Cardiac septum (tissue), 1 donor: ENCODE measurements at regions not wholly inside any gene's neighbourhood (a gene's known extent, or its start where the extent isn't known, plus 50 kb on each side); places are given as distances from the start of the nearest gene placed in this dataset.

Source experiments
- DNase-seq: peaks from one replicate; pipeline ENCODE4 v3.0.0-alpha.2; 2020; ENCODE audit warnings: low spot score
- intact Hi-C: fragments of 100-400 bp; cut with DNase I; formaldehyde crosslinking; loops from one replicate; pipeline ENCODE4 v1.14.0; 2022
- donor health status: DM: no; HTN: no; CAD: no.

DNA sequence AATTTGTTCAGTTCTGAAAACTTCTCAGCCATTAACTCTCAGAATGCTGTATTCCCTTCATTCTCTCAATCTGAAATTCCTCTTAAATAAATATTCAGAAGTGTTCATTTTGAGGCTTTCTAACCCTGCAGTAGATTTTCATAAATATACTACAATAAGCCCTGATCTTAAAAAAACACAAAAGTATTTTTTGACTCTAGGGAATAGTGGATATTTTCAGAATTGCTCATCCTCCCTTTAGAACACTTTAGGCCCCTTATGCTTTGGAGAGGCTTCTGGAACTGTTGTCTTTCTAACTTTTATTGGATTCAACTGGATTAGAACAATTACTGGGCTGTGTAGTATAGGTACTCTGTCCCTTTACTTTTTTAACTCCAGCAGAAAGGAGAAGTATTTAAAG, 1662.6 kb upstream of the MIR17HG start:
- intact Hi-C loops: no loop called here
- no peak for DNase-seq

DNA sequence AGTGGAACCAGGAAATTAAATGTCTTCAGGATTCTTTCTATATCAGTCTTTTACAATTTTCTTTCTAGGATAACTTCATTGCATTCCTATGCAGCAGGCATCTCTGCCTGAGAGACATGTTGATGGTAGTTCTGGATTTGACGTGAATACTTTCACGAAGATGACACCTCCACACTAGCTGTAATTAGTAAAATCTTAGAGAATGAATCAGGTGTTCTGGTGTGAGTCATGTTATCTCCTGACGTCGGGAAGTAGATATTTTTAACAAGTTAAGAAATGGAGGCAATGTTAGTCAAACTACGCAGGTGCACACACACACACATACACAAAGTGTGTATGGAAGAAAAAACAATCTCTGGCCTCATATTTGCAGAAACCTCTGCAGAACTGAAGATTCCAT, 1661.3 kb upstream of the MIR17HG start:
- intact Hi-C loops: no loop called here
- DNase-seq: no peak

DNA sequence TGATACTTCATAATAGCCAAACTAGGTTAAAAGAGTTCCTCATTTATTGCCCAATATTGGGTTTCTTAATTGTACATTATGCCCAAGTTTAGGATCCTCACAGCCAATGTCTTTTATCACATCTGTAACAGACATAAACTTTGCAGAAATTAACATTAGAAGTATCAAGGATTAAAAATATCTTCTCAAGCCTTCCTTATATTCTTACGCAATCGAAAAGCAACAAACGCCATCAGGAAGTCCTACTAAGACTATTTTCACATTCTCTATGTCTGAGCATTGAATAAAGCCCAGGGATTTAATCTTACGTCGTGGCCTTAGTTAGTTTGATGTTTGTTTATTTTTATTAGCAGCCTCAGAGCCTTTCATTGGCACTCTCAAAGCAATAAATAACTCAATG, 1660.4 kb upstream of the MIR17HG start:
- intact Hi-C loops: no loop called here
- no peak for DNase-seq

DNA sequence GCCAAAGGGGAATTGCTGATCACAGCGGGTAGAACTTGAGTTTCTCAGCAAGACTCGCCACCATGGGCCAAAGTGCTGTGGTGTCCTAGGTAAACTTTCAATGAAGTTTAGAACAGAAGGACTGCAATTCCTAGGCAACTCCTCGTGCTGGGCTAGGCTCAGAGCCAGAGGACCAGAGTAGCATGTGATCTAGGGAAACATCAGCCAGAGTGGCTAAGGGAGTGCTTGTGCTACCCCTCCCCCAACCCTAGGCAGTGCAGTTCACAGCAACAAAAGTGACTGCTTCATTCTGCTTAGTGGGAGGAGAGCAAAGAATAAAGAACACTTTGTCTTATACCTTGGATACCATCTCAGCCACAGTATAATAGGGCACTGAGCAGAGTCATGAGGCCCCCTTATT, 1658.6 kb upstream of the MIR17HG start:
- DNase-seq: no peak
- intact Hi-C loops: no loop called here

DNA sequence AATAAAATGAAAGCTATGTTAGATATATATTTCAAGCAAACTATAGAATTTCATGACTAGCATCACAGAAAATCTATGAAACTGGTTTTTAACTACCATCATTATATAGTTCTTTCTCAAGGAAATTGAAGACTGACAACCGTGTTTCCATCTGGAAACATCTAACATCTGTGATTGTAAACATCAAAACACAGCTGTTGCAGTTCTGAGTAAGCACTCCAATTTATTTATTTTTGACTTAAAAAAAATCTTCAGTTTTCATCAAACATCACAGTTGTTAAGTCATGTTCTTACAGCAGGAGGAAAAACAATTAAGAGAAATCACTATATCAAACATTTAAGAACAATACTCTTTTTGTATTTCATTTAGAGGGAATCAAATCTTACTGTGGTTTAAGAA, 1653.0 kb upstream of the MIR17HG start:
- intact Hi-C loops: no loop called here
- DNase-seq: no peak

DNA sequence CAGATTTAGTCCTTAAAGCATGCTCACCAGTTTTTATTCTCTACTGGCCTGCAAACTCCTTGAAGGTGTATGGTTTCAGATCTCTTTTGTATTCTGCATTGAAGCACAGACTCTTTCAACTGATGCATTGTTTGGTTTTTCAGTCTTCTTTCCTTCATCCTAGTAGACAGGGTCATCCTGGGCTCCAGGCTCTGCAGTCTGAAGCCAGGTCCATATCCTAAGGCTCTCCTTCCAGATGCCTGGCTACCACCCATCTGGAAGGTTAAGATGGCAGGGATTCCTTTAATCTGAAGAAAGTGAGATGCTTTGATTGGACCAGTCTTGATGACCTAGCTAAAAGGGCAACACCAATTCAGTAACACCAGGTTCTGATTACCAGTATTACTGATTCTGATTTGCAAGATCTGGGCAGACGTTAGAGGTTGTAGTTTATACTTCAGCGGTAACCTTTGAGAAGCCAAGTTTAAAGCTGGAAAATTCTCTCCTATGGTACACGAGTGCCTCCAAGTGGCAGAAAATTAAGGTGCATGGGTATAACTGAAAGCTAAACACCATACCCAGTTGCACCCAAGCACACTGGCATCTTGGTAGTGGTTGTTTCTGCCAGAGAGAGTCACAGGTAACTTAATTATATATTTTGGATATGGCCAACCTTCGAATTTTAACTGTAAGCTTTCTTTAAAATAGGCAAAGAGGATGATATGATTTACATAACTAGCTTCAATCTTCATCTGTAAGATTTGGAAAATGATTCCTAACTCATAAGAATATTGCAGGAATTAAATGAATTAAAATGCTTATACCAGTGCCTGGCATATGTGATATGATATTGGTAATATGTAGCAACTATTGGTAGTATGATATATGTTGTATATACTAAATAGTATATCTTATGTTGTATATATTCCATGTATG, 1651.9 kb upstream of the MIR17HG start:
- intact Hi-C loops: no loop called here
- DNase-seq: no peak

DNA sequence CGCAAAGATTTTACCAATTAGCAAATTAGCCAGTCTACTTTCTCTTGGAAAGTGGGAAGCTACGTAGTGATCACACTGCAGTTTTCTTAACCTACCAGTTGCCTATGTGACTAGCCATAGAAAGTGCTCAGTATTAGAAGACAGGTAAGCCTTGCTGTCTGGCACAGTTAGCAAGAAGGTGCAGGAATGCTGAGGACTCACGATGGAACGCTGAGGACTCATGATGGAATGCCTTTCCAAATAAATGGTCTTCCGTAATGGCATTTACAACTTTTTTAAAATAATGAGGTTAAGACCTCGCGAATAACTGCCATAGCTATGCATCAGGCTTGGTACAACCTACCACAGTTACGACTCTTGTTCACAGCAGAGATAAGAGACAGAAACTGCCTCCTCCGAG, 1645.6 kb upstream of the MIR17HG start:
- no peak for DNase-seq
- intact Hi-C loops: no loop called here

DNA sequence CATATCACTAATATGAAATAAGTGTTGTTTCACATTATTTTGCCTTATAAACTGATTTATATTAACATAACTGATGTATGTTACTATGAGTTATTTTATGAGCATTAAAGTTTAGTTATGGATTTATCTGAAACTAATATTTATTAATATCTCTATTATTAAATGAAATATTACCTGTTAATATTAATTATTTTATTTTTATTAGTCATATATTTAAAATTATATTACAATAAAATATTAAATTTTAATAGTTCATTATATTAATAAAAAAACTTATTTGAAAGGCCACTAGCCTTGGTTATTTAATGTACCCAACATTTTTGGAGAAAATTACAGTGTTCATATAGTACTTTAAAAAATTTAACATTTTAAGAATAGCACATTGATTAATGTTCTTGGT, 1643.4 kb upstream of the MIR17HG start:
- intact Hi-C loops: no loop called here
- DNase-seq: no peak

DNA sequence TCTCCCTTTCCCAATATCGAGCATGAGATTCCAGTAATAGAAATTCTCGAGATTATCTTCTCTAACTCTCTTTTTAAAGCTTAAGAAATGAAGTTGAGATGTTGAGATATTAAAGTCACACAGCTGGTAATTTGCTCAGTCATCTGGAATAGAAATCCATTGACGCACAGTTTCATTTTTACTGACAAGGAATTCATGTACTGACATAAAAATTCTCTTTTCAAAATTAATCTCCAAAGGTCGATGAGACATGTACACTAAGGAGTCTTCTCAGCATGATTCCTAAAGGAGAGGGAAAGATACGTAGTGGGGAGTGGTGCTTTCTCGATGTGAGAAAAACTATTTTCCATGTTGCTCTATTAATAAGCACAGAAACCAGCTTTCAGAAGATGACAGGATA, 1639.5 kb upstream of the MIR17HG start:
- no peak for DNase-seq
- intact Hi-C loops: no loop called here

DNA sequence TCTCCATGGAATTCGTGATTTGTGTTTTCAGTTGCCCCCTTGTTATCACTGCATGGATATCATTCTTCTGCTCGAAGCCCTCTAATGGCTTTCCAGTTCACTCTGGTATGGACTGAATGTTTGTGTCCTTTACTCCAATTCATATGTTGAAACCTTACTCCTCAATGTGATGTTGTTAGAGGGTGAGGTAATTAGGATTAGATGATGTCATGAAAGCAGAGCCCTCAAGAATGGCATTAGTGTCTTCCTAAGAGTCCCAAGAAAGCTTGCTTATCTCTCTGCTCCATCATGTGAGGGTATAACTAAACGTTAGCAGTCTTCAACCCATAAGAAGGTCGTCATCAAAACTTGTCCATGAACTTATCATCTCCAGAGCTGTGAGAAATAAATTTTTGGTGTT, 1626.3 kb upstream of the MIR17HG start:
- DNase-seq: no peak
- intact Hi-C loops: no loop called here

DNA sequence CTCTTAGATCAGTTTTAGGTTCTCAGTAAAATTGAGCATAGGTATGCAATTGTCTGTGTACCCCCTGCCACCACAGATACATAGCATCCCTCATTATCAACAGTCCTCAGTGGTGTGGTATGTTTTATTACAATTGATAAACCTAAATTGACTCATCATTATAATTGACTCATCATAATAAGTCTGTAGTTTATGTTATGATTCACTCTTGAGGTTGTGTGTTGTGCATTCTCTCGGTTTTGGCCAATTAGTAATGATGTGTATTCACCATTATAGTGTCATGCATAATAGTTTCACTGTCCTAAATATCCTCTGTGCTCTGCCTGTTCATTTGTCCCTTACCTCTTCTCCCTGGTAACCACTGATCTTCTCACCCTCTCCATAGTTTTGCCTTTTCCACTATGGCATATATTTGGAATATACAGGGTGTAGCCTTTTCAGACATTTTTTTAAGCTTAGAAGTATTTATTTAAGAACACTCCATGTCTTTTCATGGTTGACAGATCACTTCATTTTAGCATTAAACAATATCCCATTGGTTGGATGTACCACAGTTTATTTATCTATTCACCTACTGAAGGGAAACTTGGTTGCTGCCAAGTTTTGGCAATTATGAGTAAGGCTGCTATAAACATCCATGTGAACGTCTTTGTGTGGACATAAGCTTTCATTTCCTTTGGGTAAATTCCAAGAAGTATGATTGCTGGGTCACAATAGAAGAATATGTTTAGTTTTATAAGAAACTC, 1620.6 kb upstream of the MIR17HG start:
- intact Hi-C loops: no loop called here
- DNase-seq: no peak

DNA sequence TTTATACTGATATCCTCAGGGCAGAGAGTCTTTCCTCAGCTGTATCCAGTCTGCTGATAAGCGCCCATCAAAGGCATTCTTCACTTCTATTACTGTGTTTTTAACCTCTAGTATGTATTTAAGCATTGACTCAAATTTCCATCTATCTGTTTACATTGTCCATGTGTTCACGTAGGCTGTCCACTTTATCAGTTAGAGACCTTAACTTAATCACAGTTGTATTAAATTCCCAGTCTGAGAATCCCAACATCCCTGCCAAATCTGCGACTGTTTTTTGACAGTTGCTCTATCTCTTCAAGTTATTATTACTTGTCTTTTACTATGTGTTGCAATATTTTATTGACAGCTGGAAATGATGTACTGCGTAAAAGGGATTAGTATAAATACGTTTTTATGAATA, 1613.7 kb upstream of the MIR17HG start:
- no peak for DNase-seq

DNA sequence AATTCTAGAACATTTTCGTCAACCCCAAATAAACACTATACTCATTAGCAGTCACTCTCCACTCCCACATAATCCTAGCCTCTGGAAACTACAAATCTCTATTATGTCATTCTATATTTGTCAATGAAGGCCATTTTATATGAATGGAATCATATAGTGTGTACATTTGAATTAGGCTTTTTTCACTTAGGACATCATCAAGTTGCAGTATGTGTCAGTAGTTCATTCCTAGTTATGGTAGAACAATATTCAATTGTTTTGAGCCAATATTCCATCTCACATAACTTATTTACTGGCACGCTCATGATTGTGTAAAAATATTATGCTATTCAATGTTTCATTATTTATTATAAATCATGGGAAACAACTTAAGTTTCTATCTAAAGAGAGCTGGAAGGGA, 1610.4 kb upstream of the MIR17HG start:
- DNase-seq: no peak
- intact Hi-C loops: no loop called here

More for the DNA sequence above, 1613.7 kb upstream of the MIR17HG start:
- intact Hi-C loops: no loop called here

DNA sequence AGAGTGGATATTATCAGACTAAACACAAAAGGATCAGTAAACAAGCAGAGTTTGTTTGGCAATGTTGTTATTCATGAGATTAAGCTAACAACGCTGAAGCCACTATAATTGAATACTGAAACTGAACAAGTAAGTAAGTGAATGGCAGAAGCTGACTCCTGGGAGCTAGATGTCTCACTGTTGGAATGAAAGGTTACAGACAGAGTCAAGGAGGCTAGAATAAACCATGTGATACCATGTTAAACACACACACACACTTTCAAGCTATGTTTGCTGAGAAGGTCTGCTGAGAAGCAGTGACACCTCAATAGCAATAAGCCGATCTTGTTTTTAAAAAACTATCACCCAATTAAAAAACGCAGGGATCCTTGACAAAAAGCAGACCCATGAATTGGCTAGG, 1609.4 kb upstream of the MIR17HG start:
- intact Hi-C loops: no loop called here
- DNase-seq: no peak

DNA sequence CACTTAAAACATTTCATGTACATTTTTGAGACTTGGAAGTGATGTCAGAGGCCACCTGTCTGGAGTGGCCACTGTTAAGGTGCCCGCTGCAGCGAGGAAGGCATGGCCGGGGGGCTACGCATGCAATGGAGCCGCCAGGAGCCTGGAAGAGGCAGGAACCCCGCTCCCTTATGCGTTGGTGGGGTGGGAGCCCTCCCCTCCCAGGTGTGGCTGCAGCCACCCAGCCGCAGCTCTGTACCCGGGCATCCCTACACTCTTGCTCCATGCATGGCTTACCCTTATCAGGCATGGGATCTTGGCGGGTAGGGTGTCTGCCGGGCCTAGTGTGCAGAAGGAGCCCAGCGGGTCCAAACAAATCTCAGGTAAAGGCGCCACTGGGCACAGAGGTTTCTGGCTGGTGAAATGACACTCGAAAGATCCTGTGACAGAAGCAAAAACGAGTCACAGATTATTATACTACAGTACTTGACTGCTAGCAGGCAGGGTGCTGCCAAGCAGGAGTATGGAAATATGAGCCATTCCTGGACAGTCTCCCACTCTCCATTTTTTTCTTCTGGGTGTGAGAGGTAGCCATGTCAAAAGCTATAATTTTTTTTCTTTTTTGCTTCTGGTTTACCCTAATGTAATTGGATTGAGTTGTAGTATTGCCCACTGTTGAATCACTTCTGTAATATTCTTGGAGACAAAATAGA, 1606.3 kb upstream of the MIR17HG start:
- DNase-seq: no peak
- intact Hi-C loops: no loop called here

DNA sequence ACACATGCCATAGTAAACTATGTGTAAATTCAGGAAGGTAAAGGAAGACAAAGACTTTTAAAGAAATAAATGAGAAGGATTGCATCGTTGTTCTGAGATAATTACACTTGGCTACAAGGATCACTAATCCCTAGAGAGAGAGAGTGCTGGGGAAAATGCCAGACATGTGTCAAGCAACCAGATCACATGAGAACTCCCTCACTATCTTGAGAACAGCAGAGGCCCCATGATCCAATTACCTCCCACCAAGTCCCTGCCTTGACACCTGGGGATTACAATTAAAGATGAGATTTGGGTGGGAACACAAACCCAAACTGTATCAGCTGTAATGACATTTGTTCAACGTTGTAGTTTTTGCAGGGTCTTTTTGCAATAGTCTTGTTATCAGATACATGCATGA, 1600.9 kb upstream of the MIR17HG start:
- intact Hi-C loops: no loop called here
- DNase-seq: no peak

DNA sequence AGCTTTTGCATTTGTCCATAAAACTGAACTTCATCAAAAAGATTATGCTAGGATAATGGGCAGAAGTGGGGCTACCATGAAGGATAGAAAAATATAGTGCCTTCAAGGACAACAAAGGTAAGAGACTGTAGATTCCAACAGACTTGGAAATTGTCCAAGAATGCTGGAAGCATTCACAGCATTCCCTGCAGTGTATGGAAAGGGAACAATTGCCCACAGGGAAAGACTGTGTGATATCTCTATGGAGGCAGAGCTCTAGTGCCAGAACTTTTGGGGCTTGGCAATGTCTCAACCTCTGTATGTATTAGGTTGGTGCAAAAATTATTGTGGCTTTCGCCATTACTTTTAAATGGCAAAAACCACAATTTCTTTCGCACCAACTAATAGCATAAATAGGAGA, 1598.8 kb upstream of the MIR17HG start:
- DNase-seq: no peak

DNA sequence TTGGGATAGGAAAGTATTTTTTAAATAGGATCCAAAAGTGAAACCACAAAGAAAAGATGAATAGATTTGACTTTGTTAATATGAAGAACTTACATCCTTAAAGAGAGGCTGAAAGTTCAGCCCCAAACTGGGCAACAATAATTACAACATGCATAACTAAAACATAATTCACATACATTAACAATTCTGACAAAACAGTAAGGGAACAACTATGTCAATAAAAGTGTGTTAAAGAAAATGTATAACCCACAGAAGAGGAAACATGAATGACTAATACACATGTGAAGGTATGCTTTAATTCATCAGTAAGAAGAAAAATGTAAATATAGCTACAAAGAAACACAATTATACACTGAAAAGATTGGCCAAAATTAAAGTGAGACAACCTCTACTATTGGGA, 1597.6 kb upstream of the MIR17HG start:
- intact Hi-C loops: no loop called here
- no peak for DNase-seq

More for the DNA sequence above, 1598.8 kb upstream of the MIR17HG start:
- intact Hi-C loops: no loop called here

DNA sequence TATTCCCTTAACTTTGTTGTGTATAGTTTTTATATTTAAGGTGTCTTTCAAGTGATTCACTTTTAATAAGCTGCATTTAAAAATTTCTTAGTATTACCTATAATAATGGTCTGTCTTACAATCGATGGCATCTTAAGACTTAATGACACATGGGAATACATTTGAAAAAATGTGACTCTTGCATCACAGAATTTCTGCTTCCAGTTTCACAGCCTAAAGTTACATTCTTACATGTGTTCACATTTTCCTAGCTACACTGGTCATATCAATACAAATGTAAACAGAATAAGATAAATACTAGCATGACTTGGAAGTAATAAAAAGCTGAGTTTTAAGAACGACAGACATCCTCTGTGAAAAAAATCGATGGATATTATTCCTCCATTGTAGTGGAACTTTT, 1597.1 kb upstream of the MIR17HG start:
- intact Hi-C loops: no loop called here
- no peak for DNase-seq

DNA sequence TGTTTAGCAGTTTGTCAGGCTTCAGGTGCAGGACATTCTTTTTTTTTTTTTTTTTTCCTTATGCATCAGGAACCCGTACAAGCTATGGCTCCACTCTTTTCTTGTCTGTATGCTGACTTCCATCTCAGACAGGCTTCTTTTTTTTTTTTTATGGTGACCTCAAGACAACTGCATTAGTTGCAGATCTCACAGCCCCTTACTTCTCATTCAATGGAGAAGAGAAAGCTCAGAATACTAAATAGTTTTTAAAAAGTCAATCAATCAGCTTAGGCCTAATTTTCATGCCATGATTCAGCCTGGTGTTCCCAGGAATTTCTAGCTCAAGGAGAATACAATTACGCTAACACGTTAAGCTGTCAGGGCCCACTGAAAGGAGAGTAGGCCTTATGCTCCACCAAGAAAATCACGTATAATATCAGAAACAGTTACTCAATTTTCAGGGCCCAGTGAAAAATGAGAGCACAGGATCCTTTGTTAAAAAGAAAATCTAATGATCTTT, 1596.0 kb upstream of the MIR17HG start:
- no peak for DNase-seq
- intact Hi-C loops: no loop called here
